Nephron progenitor cell (in vitro differentiated cells): ENCODE measurements at regions not wholly inside any gene's neighbourhood (a gene's known extent, or its start where the extent isn't known, plus 50 kb on each side); places are given as distances from the start of the nearest gene placed in this dataset.

Source experiments
- DNase-seq: peaks from one replicate; pipeline ENCODE4 v3.0.0; 2021
- H3K27ac Mint-ChIP-seq: 2 replicates; pipeline ENCODE4 v1.8.0; 2021; ENCODE audit warnings: mild to moderate bottlenecking, moderate library complexity, mixed read lengths
- H3K27me3 Mint-ChIP-seq: 2 replicates; pipeline ENCODE4 v1.8.0; 2021; ENCODE audit warnings: mild to moderate bottlenecking, low read depth, mixed read lengths; ENCODE audit not compliant: poor library complexity
- H3K36me3 Mint-ChIP-seq: 2 replicates; pipeline ENCODE4 v1.8.0; 2021; ENCODE audit warnings: low read depth, mixed read lengths
- H3K4me1 Mint-ChIP-seq: 2 replicates; pipeline ENCODE4 v1.8.0; 2021; ENCODE audit warnings: mixed read lengths
- H3K4me3 Mint-ChIP-seq: 2 replicates; pipeline ENCODE4 v1.8.0; 2021; ENCODE audit warnings: mild to moderate bottlenecking, moderate library complexity, mixed read lengths
- H3K9me3 Mint-ChIP-seq: 2 replicates; pipeline ENCODE4 v1.8.0; 2021; ENCODE audit warnings: mild to moderate bottlenecking, moderate library complexity, mixed read lengths
- TF ChIP-seq, protein P1 (sequence below): fragments of 200-600 bp; sonication (generic); IDR thresholded peaks from 2 replicates; pipeline ENCODE4 v1.5.0; 2021; ENCODE audit warnings: antibody characterized with exemption

DNA sequence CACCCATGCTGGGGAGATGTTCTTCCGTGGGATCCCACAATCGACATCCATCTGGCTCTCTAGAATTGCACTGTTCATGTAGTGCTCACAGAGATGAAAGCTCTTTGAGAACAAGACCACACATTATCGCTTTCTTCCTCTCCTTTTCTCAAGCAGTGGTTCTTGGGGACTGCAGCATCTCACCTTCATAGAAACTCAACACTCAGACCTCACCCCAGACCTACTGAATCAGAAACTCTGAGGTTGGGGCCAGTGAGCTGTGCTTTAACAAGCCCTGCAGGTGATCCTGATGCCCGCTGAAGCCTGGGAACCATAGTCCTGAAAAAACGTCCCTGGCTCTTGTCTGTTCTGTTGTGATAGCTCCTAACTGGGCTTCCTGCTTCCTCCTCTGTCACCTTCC, 251.3 kb upstream of the FGGY start:
- Mint-ChIP-seq H3K27me3 (peaks cover 3% of the 10 kb centered on the region), H3K27ac (no peak overlapping the region), H3K36me3 (peaks cover 15% of the 10 kb centered on the region), H3K4me1 (peaks cover 23% of the 10 kb centered on the region), H3K9me3 (peaks cover 20% of the 10 kb centered on the region), H3K4me3 (no peak overlapping the region)
- no peak for DNase-seq
- TF ChIP-seq, protein P1, sequence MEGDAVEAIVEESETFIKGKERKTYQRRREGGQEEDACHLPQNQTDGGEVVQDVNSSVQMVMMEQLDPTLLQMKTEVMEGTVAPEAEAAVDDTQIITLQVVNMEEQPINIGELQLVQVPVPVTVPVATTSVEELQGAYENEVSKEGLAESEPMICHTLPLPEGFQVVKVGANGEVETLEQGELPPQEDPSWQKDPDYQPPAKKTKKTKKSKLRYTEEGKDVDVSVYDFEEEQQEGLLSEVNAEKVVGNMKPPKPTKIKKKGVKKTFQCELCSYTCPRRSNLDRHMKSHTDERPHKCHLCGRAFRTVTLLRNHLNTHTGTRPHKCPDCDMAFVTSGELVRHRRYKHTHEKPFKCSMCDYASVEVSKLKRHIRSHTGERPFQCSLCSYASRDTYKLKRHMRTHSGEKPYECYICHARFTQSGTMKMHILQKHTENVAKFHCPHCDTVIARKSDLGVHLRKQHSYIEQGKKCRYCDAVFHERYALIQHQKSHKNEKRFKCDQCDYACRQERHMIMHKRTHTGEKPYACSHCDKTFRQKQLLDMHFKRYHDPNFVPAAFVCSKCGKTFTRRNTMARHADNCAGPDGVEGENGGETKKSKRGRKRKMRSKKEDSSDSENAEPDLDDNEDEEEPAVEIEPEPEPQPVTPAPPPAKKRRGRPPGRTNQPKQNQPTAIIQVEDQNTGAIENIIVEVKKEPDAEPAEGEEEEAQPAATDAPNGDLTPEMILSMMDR = no peak

DNA sequence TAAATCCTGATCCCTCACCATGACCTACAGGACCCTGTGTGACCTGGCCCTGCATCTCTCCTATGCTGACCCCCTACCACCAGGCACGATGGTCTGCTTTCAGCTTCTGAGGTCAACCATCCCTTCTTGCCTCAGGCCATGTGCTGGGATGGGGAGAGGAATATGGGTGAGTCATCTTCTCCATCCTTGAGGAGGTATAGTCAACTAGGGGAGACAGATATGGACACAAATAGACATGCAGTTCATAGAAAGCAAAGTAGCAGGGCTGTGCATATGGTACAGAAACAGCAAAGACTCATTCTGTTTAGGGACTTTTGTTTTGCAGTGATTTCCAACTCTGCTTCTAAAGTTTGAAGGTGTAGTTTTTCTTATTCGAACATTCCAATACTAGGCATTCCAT, 250.8 kb upstream of the FGGY start:
- TF ChIP-seq, protein P1 = no peak
- Mint-ChIP-seq H3K4me1 (peaks cover 23% of the 10 kb centered on the region), H3K36me3 (peaks cover 15% of the 10 kb centered on the region), H3K9me3 (peaks cover 20% of the 10 kb centered on the region), H3K27ac (no peak overlapping the region), H3K27me3 (peaks cover 3% of the 10 kb centered on the region), H3K4me3 (no peak overlapping the region)
- no peak for DNase-seq

DNA sequence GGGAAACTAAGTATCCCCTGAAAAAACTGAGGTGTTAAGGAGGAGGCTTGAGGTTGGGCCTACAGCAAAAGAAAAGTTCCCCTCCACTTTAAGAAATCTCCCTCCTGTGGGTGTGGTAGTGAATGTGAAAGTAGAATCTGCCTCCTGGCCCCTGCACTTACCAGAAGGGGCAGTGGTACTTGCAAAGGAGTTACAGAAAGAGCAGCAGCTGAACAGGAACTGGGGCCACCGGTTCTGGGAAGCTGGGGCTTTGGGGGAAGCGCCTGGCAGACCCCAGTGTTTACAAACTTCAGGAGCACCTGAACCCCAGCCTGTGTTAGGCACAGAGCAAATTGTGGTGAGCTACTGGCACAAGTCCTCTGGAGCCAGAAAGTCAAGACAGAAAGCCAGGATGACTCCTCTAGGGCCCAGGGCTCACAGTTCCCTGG, 250.2 kb upstream of the FGGY start:
- Mint-ChIP-seq H3K27ac (no peak overlapping the region), H3K27me3 (peaks cover 3% of the 10 kb centered on the region), H3K4me3 (no peak overlapping the region), H3K36me3 (peaks cover 15% of the 10 kb centered on the region), H3K9me3 (peaks cover 20% of the 10 kb centered on the region), H3K4me1 (peaks cover 19% of the 10 kb centered on the region)
- DNase-seq = no peak
- TF ChIP-seq, protein P1 = no peak

DNA sequence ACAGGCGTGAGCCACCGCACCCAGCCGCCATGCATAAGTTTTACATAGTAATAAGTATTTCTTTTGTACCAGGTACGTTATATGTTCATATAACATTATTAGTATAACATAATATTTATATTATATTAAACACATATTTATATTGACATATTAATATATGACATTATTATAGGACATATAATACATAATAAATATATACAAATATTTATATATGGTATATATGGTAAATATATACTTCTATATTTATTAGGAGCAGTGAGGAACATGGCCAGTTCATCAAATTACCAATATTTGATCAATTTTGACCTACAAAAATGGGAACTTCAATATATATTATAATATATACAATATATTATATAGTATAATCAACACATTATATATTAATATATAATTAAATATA, 245.9 kb upstream of the FGGY start:
- peaks cover 15% of the 10 kb centered on the region for H3K36me3 Mint-ChIP-seq
- H3K27me3 Mint-ChIP-seq = peaks cover 3% of the 10 kb centered on the region
- H3K9me3 Mint-ChIP-seq = peaks cover 20% of the 10 kb centered on the region
- no peak overlapping the region for H3K4me3 Mint-ChIP-seq
- H3K27ac Mint-ChIP-seq = no peak overlapping the region
- TF ChIP-seq, protein P1 = no peak
- DNase-seq = no peak
- peaks cover 23% of the 10 kb centered on the region for H3K4me1 Mint-ChIP-seq

DNA sequence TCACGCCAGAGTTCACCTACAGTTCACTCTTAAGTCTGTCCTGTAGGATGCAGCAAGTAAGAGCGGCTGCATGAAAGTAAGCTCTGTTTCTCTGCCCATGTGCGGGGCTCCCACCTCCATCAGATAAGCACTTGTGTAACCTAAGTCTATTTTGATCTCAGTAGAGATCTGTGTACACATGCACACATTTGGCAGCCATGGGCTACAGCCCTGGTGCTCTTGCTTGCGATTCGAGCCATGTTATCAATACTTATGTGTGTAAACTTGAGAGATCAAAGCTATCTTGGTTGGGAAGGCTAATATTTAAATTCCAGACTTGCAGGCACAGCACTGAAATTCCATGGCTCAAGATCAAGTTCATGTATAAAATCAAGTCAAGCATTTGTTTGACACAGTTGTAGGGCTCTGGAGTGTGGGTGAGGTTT, 244.7 kb upstream of the FGGY start:
- DNase-seq = no peak
- peaks cover 20% of the 10 kb centered on the region for H3K9me3 Mint-ChIP-seq
- peaks cover 3% of the 10 kb centered on the region for H3K27me3 Mint-ChIP-seq
- H3K36me3 Mint-ChIP-seq = peaks cover 15% of the 10 kb centered on the region
- no peak overlapping the region for H3K27ac Mint-ChIP-seq
- TF ChIP-seq, protein P1 = no peak
- H3K4me1 Mint-ChIP-seq = peaks cover 35% of the 10 kb centered on the region
- H3K4me3 Mint-ChIP-seq = no peak overlapping the region

DNA sequence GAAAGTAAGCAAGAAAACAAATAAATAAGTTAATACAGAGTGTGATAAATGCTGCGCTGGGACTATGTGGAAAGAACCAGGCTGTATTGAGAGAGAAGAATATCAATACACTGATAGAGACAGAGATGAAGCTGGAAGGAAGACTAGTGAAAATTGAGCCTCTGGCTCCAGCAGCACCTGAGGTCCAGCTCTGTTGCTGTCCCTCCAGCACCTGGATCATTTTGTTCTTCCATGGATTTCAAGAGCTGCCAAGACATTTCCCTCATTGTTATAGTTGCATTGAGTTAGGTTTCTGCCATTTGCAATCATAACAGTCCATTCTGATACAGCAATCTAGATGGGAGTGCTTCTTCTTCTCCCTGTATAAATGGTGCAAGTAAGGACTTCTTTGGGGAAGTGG, 242.7 kb upstream of the FGGY start:
- TF ChIP-seq, protein P1 = no peak
- Mint-ChIP-seq H3K36me3 (peaks cover 7% of the 10 kb centered on the region), H3K27ac (no peak overlapping the region), H3K4me3 (no peak overlapping the region), H3K27me3 (peaks cover under 1% of the 10 kb centered on the region), H3K4me1 (peaks cover 55% of the 10 kb centered on the region), H3K9me3 (peaks cover 8% of the 10 kb centered on the region)
- DNase-seq = no peak
